DOHH2 (cell line): ENCODE measurements at regions not wholly inside any gene's neighbourhood (a gene's known extent, or its start where the extent isn't known, plus 50 kb on each side); places are given as distances from the start of the nearest gene placed in this dataset.

Experiments used
- CTCF ChIP-seq: fragments of 200-600 bp; sonication (generic); IDR thresholded peaks from one replicate; pipeline ENCODE4 v1.5.1; 2014; ENCODE audit warnings: antibody characterized with exemption, mild to moderate bottlenecking, low read depth, low read length; ENCODE audit not compliant: poor library complexity, severe bottlenecking
- EZH2phosphoT487 ChIP-seq: fragments of 200-600 bp; sonication (generic); IDR thresholded peaks from 2 replicates; pipeline ENCODE4 v1.6.1; 2017; ENCODE audit warnings: borderline replicate concordance, mild to moderate bottlenecking, antibody characterized with exemption, low read length, moderate library complexity, mixed read lengths

GRCh38 chr2:176818076-176818475 is 394.5 kb upstream of the HNRNPA3 start:
- TF ChIP-seq CTCF = no peak
- TF ChIP-seq EZH2phosphoT487 = no peak
